Panc1 (cell line): ENCODE measurements at regions not wholly inside any gene's neighbourhood (a gene's known extent, or its start where the extent isn't known, plus 50 kb on each side); places are given as distances from the start of the nearest gene placed in this dataset.

Experiments
- ATAC-seq: fragments of 200-7000 bp; cut with Tn5 transposase; 2 replicates; pipeline ENCODE4 v1.9.1; 2020; ENCODE audit warnings: mild to moderate bottlenecking, moderate library complexity
- BruUV-seq: library from RNA; stranded (reverse); fragments of 400-500 nt; replicated peaks from 2 replicates; lab custom pipeline; 2021; lab: Mats Ljungman, UMichigan
- CTCF ChIA-PET: fragments of 300-600 bp; sonication (Branson Sonifier 250); formaldehyde crosslinking; loops from one replicate; lab custom pipeline; 2022; ENCODE audit warnings: antibody characterized with exemption; lab: Charles Lee
- POLR2A ChIA-PET: fragments of 300-600 bp; sonication (Branson Sonifier 250); formaldehyde crosslinking; loops from one replicate; lab custom pipeline; 2022; ENCODE audit warnings: antibody characterized with exemption; lab: Charles Lee
- DNase-seq: peaks from one replicate; pipeline ENCODE4 v3.0.0-alpha.2; 2010; ENCODE audit warnings: low read depth, low spot score
- H3K27ac ChIP-seq: 2 replicates; pipeline ENCODE4 v1.5.1; 2011; ENCODE audit warnings: mild to moderate bottlenecking, low read length, inconsistent platforms
- H3K27me3 ChIP-seq: fragments of 200-500 bp; sonication (Bioruptor generic); 2 replicates; pipeline ENCODE4 v1.6.0; 2014; ENCODE audit warnings: low read length, inconsistent platforms; ENCODE audit not compliant: control insufficient read depth, insufficient read depth
- H3K36me3 ChIP-seq: fragments of 200-500 bp; sonication (Bioruptor generic); 2 replicates; pipeline ENCODE4 v1.5.1; 2014; ENCODE audit warnings: inconsistent platforms, mild to moderate bottlenecking, low read length, moderate library complexity; ENCODE audit not compliant: control insufficient read depth, insufficient read depth
- H3K4me1 ChIP-seq: 2 replicates; pipeline ENCODE4 v1.5.1; 2011; ENCODE audit warnings: inconsistent platforms, mild to moderate bottlenecking, low read length, moderate library complexity; ENCODE audit not compliant: control insufficient read depth, insufficient read depth
- H3K4me3 ChIP-seq, 2 experiments: 2 replicates each; pipeline ENCODE4 v1.5.1; 2011 to 2012; ENCODE audit warnings: low read depth in 2 of 2, low read length in 2 of 2, mild to moderate bottlenecking in 2 of 2, inconsistent platforms in 1 of 2, moderate library complexity in 1 of 2
- H3K9me3 ChIP-seq: fragments of 200-500 bp; sonication (Bioruptor generic); 2 replicates; pipeline ENCODE4 v1.5.1; 2014; ENCODE audit warnings: low read depth, mild to moderate bottlenecking, inconsistent platforms, low read length, moderate library complexity; ENCODE audit not compliant: control insufficient read depth, insufficient read depth
- CTCF ChIP-seq: fragments of 450-650 bp; IDR thresholded peaks from 2 replicates; pipeline ENCODE4 v1.5.1; 2017; ENCODE audit warnings: mild to moderate bottlenecking
- POLR2AphosphoS5 ChIP-seq: IDR thresholded peaks from 2 replicates; pipeline ENCODE4 v1.6.1; 2012; ENCODE audit warnings: mild to moderate bottlenecking, low read depth, low read length, moderate library complexity
- REST ChIP-seq, 2 experiments: IDR thresholded peaks; 2 replicates each; pipeline ENCODE4 v1.6.1; 2011 to 2012; ENCODE audit warnings: low read depth in 2 of 2, control low read depth in 1 of 2, low read length in 1 of 2, mild to moderate bottlenecking in 1 of 2, moderate library complexity in 1 of 2; ENCODE audit not compliant: insufficient read depth in 1 of 2
- SIN3A ChIP-seq: IDR thresholded peaks from 2 replicates; pipeline ENCODE4 v1.6.1; 2012; ENCODE audit warnings: low read depth, mild to moderate bottlenecking, low read length, moderate library complexity, borderline replicate concordance; ENCODE audit not compliant: insufficient read depth
- TCF7L2 ChIP-seq: IDR thresholded peaks from 2 replicates; pipeline ENCODE4 v1.6.1; 2011; ENCODE audit warnings: mild to moderate bottlenecking, low read depth, low read length, inconsistent platforms
- in situ Hi-C: cut with HindIII; loops from 2 replicates; pipeline ENCODE4 v1.10.0; 2016; ENCODE audit warnings: low sequenced_read_pairs, low pct_unique_long_range_greater_than_20kb
- intact Hi-C: fragments of 100-400 bp; cut with micrococcal nuclease; formaldehyde crosslinking; loops from one replicate; pipeline ENCODE4 v1.10.0; 2022; ENCODE audit not compliant: unreplicated experiment

GRCh38 chr20:51335329-51335841 lies 207.1 kb downstream of the NFATC2 start:
- no TSS peak for BruUV-seq
- Histone ChIP-seq H3K27me3 (no peaks in the 10 kb centered on the region), H3K4me3 (no peak overlapping the region), H3K4me1 (no peaks in the 10 kb centered on the region), H3K36me3 (no peaks in the 10 kb centered on the region), H3K9me3 (no peaks in the 10 kb centered on the region), H3K27ac (no peak overlapping the region)
- ChIA-PET POLR2A (no interaction called here), CTCF (interaction anchor here (0.5 kb wide), 1 partner anchor 284 kb away, joined by 3 read pairs; no protein-coding TSS in a partner anchor)
- in situ Hi-C loops (no loop called here), intact Hi-C loops (no loop called here)
- DNase-seq (peak; percentile 41), ATAC-seq (no peak)
- TF ChIP-seq SIN3A (no peak), CTCF (no peak), TCF7L2 (no peak)

DNA sequence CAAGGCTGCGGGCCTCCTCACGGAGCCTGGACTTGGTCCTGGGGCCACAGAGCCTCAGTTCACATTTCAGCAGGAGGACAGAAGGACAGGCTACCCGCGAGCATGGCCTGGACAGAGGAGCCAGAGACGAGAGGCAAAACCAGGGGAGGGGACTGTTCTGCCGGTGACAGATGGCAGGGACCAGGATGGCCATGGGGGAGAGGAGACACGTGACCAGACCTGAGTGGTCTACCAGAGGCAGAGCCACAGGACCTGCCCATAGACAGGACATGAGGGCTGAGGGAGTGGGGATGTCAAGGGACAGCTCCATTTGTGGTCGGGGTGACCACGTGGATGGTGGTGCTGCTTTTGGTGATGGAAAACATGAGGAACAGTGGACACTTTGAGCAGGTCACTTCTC lies 207.9 kb downstream of the NFATC2 start:
- Histone ChIP-seq H3K4me3 (no peak overlapping the region), H3K4me1 (no peaks in the 10 kb centered on the region), H3K36me3 (no peaks in the 10 kb centered on the region), H3K27ac (no peak overlapping the region), H3K27me3 (no peaks in the 10 kb centered on the region), H3K9me3 (no peaks in the 10 kb centered on the region)
- in situ Hi-C loops (no loop called here), intact Hi-C loops (no loop called here)
- ChIA-PET CTCF (no interaction called here), POLR2A (no interaction called here)
- DNase-seq (no peak), ATAC-seq (no peak)
- BruUV-seq: no TSS peak
- TF ChIP-seq CTCF (no peak), TCF7L2 (no peak), POLR2AphosphoS5 (no peak), REST (IDR thresholded peaks at IDR 0.05; ENCODE audit: insufficient read depth in 1 of 2, low read depth in 2 of 2, low read length in 1 of 2) (no peak), SIN3A (no peak)
